ENCODE measurements at regions not wholly inside any gene's neighbourhood (a gene's known extent, or its start where the extent isn't known, plus 50 kb on each side); places are given as distances from the start of the nearest gene placed in this dataset.

DNA sequence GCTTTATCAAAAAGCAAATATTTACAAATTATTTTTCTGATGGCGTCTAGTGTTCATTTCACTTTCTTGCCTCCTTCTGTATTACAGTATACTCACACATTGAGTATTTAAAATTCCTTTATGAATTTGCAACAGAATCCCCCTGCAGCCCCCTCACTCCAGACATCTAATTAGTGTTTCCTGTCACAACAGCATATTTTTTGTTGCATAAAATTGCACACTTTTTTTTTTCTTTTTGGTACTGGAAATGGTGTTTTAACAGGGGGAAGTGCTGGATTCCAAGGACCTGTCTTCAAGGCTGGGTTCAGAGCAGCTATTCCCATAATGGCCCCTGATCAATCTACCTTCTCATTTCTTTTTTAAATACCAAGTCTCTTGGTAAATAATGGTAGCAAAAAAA is 184.3 kb upstream of the HMCN1 start:
- TF ChIP-seq, protein P1, sequence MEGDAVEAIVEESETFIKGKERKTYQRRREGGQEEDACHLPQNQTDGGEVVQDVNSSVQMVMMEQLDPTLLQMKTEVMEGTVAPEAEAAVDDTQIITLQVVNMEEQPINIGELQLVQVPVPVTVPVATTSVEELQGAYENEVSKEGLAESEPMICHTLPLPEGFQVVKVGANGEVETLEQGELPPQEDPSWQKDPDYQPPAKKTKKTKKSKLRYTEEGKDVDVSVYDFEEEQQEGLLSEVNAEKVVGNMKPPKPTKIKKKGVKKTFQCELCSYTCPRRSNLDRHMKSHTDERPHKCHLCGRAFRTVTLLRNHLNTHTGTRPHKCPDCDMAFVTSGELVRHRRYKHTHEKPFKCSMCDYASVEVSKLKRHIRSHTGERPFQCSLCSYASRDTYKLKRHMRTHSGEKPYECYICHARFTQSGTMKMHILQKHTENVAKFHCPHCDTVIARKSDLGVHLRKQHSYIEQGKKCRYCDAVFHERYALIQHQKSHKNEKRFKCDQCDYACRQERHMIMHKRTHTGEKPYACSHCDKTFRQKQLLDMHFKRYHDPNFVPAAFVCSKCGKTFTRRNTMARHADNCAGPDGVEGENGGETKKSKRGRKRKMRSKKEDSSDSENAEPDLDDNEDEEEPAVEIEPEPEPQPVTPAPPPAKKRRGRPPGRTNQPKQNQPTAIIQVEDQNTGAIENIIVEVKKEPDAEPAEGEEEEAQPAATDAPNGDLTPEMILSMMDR (IDR thresholded peaks at IDR 0.05; ENCODE audit: borderline replicate concordance, extremely low read depth, low read length, poor library complexity, severe bottlenecking): no peak
- TF ChIP-seq EZH2 (IDR thresholded peaks at IDR 0.05; ENCODE audit: borderline replicate concordance, low read depth, low read length, severe bottlenecking): no peak
